AML-193 (cell line): ENCODE measurements at regions not wholly inside any gene's neighbourhood (a gene's known extent, or its start where the extent isn't known, plus 50 kb on each side); places are given as distances from the start of the nearest gene placed in this dataset.
A peak's percentile ranks its signal among the peaks of the same experiment; 100 is the strongest.
"Not testable (repeated sequence)": the region's sequence is repeated elsewhere in the genome, so short reads cannot be mapped to it uniquely, and the experiment has no call there.

Experiments
- DNase-seq, 2 experiments: peaks; one replicate each; lab custom pipeline; 2025; lab: John Stamatoyannopoulos, UW

DNA sequence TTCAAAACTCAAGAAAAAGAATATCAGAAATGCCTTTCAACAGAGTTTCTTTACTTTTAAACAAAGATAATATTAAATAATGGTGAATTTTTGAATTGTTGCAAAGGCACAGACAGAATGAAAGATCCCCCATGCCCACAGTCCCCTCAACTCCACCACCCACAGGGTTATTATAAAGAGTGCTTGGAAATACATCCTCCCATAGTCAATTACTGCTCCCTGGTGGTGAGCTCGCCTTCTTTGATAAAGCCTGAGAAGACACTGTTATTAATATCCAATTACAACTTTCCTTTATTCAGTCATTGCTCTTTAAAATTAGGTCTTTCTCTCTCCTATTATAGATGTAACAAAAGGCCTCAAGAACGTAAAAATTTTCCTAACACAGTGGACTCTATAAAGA lies 490.2 kb upstream of the RORB start:
- peak; percentile 1 to 14 for DNase-seq

DNA sequence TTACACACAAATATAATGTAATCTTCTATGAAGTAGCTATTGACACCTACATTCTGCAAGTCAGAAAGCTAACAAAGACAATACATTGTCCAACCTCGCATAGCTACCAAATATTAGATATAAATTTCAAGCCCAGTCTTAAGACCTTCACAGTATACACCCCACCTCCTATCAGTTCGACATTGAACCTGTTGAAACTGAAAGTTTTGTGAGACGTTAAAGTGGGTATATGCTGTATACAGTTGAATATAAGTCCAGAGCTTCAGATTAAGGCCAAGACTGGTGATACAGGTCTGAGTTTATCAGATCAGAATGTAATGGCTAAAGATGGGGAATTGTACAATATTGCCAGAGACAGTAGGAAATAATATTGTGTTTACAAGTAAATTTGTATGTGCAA lies 489.3 kb upstream of the RORB start:
- no peak for DNase-seq

DNA sequence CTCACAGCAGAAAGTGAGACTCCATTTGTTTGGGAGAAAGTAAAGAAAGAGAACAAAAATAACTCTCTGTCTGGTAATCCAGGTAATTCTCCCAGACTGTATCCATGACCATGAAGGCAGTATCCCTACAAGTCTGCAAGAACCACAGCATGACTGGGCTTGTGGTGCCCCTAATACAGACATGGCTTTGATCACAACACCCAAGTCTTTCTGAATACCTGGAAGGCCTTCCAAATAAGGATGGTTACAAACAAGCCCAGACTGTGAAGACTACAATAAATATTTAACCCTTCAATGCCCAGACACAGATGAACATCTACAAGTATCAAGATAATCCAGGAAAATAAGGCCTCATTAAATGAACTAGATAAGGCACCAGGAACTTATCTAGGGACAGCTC lies 481.1 kb upstream of the RORB start:
- no peak for DNase-seq

GRCh38 chr9:74025402-74025925 lies 471.7 kb upstream of the RORB start:
- no peak for DNase-seq

DNA sequence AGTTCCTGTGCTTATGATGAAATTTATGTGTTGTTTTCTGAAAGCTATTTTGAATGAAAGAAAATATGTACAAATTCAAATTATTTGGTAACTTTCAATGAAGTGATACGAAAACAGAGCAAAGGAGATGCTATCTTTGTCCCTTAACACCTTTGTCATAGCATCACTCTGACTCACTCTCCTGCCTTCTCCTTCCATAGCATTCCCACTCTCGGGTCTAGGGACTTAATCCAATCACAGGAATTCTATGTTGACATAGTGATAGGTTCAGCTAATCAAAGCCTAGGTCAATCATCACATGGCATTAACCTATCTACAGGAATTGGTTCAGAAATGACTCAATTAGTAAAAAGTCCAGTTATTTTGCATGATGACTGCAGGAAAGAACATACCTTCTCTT lies 464.7 kb upstream of the RORB start:
- no peak for DNase-seq

DNA sequence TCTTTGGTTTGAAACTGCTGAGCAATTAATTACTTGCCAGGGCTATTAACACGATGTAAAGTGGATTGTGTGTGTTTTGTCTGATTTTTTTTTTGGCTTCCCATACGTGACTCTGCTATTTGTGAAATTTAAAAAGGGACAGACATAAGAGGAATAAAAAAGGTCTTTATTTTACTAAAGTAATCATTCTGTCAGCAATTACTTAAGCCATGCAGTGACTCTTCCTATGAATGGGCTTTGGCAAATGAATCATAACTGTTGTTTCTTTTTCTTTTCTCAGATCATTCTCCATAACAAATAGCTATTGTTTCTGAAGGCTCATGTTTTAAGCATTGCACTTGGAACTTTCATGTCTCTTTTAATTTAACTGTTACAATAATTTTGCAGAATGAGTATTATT lies 461.3 kb upstream of the RORB start:
- DNase-seq = no peak

- DNase-seq = no peak
Measured at GRCh38 chr9:74036549-74037231, 460.4 kb upstream of the RORB start.

GRCh38 chr9:74037274-74037673 lies 459.9 kb upstream of the RORB start:
- DNase-seq = no peak

DNA sequence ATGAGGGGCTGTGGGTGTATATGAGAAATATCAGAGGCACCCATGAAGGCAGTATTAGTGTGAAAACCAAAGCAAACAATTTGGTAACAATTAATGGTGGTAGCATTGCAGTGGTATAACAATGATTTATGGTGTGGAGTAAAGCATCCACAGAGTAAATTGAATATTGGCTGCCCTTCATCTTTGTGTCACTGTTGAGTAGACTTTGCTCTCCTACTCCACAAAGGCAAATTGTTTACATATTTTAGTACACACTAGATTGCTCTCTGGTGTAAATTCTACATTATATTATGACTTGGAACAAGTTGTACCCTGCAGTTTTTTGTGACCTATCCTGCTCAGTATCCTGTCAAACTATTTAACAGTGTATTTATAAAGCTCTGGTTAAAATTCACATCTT lies 455.5 kb upstream of the RORB start:
- DNase-seq = no peak

DNA sequence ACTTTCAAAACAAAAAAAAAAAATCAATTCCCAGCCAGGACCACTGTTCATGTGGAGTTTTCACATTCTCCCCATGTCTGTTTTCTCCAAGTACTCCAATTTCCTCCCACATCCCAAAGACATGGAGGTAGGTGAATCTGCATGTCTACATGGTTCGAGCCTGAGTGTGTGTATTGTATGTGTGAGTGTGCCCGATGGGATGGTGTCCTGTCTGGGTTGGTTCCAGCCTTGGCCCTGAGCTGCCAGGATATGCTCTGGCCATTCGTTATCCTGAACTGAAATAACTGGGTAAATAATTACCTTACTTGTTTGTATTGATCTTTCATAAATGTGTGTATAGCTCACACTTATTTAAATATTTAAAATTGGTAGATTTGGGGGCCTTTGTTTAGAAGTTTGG lies 452.3 kb upstream of the RORB start:
- no peak for DNase-seq

DNA sequence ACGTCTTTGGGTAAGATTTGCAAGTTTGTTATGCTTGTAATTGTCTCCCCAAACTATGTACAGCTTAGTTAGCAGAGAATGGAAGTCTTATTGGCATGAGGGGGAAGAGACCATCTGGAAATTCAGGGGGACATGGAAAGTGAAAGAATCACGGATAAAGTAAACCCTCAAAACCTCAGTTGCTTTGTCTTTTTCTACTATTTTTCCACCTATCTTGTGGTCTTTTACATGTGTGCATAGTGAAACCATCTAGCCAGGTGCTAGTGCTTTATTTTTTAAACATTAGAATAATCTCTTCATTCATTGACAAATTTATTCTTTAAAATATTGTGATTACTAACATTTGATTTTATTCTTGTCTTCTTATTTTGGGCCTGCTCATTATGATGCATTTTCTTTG lies 441.1 kb upstream of the RORB start:
- DNase-seq = no peak

GRCh38 chr9:74057051-74057450 lies 440.1 kb upstream of the RORB start:
- DNase-seq = not testable (repeated sequence)

- DNase-seq = no peak
Measured at GRCh38 chr9:74064702-74065101, 432.4 kb upstream of the RORB start.

DNA sequence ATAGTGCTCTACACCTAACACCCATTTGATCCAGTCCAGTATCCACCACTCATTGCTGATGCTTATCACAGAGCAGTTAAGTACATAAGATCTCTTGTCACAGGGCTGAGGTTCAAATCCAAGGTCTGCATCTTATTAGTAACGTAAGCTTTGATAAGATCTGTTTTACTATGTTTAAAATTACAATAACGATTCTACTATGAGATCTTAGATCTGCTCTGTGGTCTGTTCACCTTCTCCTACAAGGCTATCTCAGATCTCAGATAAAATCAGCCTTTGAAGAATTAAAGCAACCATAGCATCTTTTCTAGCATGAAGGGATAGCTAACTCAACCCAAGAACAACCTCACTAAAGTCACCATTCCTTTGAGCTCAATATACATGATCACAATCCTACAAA lies 431.0 kb upstream of the RORB start:
- DNase-seq = no peak

GRCh38 chr9:74066605-74067004 lies 430.5 kb upstream of the RORB start:
- no peak for DNase-seq

DNA sequence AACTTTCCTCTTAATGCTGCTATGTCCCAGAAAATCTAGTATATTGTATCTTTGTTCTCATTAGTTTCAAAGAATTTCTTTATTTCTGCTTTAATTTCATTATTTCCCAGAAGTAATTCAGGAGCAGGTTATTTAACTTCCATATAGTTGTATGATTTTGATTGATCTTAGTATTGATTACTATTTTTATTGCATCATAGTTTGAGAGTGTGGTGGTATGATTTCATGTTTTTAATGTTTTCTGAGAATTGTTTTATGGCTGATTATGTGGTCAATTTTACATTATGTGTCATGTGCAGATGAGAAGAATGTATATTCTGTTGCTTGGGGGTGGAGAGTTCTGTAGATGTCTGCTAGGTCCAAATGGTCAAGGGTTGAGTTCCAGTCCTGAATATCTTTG lies 425.6 kb upstream of the RORB start:
- DNase-seq = no peak

DNA sequence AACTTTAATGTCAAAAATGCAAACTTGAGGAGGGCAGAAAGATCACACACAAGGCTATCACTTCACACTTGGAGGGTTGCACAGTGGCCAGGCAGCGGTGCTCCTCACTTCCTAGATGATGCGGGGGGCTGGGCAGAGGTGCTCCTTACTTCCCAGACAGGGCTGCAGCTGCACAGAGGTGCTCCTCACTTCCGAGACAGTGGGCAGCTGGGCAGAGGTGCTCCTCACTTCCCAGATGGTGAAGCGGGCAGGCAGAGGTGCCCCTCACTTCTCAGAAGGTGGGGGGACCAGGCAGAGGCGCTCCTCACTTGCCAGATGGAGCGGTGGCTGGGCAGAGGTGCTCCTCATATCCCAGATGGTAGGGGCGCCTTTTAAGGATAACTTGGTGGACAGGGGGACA lies 423.2 kb upstream of the RORB start:
- DNase-seq = no peak

GRCh38 chr9:74078647-74079046 lies 418.5 kb upstream of the RORB start:
- DNase-seq = no peak

- DNase-seq = not testable (repeated sequence)
Measured at GRCh38 chr9:74080652-74081051, 416.5 kb upstream of the RORB start.

- no peak for DNase-seq
Measured at GRCh38 chr9:74083681-74084433, 413.3 kb upstream of the RORB start.

DNA sequence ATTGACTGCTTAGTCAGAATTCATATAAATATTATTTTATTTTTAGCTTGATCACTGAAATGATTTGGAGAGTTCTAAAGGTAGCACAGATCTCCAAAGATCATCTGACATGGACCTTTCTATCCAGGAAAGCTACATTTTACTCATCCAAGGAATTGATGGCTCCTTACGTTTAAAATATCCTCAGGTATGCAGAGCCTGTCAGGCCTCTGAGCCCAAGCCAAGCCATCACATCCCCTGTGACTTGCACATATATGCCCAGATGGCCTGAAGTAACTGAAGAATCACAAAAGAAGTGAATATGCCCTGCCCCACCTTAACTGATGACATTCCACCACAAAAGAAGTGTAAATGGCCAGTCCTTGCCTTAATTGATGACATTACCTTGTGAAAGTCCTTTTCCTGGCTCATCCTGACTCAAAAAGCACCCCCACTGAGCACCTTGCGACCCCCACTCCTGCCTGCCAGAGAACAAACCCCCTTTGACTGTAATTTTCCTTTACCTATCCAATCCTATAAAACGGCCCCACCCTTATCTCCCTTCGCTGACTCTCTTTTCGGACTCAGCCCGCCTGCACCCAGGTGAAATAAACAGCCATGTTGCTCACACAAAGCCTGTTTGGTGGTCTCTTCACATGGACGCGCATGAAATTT lies 411.6 kb upstream of the RORB start:
- not testable (repeated sequence) for DNase-seq

DNA sequence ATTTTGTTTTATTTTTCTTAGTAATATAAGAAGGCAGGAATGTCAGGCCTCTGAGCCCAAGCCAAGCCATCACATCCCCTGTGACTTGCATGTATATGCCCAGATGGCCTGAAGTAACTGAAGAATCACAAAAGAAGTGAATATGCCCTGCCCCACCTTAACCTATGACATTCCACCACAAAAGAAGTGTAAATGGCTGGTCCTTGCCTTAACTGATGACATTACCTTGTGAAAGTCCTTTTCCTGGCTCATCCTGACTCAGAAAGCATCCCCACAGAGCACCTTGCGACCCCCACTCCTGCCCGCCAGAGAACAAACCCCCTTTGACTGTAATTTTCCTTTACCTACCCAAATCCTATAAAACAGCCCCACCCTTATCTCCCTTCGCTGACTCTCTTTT lies 406.2 kb upstream of the RORB start:
- DNase-seq = not testable (repeated sequence)

DNA sequence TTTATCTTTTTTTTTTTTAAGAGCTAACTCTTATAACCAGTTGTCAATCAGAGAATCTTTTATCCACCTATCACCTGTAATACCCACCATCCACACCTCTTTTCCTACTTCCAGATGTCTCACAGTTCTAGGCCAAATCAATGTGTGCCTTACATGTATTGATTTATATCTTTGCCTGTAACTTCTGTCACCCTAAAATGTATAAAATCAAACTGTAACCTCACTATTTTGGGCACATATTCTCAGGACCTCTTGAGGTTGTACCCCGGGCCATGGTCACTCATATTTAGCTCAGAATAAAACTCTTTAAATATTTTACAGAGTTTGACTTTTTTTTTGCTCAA lies 404.7 kb upstream of the RORB start:
- no peak for DNase-seq
